Astrocyte of the cerebellum (primary cell): ENCODE measurements at regions not wholly inside any gene's neighbourhood (a gene's known extent, or its start where the extent isn't known, plus 50 kb on each side); places are given as distances from the start of the nearest gene placed in this dataset.

Experiments
- DNase-seq: peaks from one replicate; pipeline ENCODE4 v3.0.0-alpha.2; 2011; ENCODE audit warnings: low read depth
- H3K4me3 ChIP-seq: 2 replicates; pipeline ENCODE4 v1.5.1; 2011; ENCODE audit warnings: mild to moderate bottlenecking, low read depth, low read length, moderate library complexity
- in situ Hi-C: cut with HindIII; loops from 2 replicates; pipeline ENCODE4 v1.10.0; 2017; ENCODE audit warnings: low sequenced_read_pairs
- TF ChIP-seq, protein P1 (sequence below): IDR thresholded peaks from 2 replicates; pipeline ENCODE4 v1.5.1; 2012; ENCODE audit warnings: low read length, low read depth, moderate library complexity, mild to moderate bottlenecking; ENCODE audit errors: missing control alignments

DNA sequence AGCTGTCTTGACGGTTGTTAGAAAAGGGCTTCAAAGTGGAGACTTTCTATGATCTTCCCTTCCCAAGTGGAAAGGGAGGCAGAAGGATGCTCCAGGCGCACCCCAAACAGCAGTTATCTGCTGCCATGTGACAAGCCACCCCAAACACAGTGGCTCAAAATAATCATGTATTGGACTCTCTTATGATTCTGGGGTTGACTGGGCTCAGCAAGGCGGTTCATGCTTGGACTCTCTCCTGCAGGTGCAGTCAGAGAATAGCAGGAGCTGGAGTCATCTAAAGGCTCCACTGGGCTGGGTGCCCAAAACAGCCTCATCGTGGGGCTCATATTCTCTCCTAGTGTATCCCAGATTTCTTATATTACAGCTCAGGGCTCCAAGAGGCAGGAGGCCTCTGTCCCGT lies 177.6 kb upstream of the IER5L start:
- TF ChIP-seq, protein P1, sequence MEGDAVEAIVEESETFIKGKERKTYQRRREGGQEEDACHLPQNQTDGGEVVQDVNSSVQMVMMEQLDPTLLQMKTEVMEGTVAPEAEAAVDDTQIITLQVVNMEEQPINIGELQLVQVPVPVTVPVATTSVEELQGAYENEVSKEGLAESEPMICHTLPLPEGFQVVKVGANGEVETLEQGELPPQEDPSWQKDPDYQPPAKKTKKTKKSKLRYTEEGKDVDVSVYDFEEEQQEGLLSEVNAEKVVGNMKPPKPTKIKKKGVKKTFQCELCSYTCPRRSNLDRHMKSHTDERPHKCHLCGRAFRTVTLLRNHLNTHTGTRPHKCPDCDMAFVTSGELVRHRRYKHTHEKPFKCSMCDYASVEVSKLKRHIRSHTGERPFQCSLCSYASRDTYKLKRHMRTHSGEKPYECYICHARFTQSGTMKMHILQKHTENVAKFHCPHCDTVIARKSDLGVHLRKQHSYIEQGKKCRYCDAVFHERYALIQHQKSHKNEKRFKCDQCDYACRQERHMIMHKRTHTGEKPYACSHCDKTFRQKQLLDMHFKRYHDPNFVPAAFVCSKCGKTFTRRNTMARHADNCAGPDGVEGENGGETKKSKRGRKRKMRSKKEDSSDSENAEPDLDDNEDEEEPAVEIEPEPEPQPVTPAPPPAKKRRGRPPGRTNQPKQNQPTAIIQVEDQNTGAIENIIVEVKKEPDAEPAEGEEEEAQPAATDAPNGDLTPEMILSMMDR: no peak
- in situ Hi-C loops: no loop called here
- no peak for DNase-seq
- H3K4me3 ChIP-seq: no peak overlapping the region

GRCh38 chr9:129354498-129354897 lies 176.4 kb upstream of the IER5L start:
- TF ChIP-seq, protein P1: no peak
- DNase-seq: no peak
- in situ Hi-C loops: no loop called here
- H3K4me3 ChIP-seq: no peak overlapping the region

- H3K4me3 ChIP-seq: no peak overlapping the region
- in situ Hi-C loops: no loop called here
- DNase-seq: no peak
- TF ChIP-seq, protein P1: no peak
Measured at GRCh38 chr9:129353697-129354336, 175.8 kb upstream of the IER5L start.

DNA sequence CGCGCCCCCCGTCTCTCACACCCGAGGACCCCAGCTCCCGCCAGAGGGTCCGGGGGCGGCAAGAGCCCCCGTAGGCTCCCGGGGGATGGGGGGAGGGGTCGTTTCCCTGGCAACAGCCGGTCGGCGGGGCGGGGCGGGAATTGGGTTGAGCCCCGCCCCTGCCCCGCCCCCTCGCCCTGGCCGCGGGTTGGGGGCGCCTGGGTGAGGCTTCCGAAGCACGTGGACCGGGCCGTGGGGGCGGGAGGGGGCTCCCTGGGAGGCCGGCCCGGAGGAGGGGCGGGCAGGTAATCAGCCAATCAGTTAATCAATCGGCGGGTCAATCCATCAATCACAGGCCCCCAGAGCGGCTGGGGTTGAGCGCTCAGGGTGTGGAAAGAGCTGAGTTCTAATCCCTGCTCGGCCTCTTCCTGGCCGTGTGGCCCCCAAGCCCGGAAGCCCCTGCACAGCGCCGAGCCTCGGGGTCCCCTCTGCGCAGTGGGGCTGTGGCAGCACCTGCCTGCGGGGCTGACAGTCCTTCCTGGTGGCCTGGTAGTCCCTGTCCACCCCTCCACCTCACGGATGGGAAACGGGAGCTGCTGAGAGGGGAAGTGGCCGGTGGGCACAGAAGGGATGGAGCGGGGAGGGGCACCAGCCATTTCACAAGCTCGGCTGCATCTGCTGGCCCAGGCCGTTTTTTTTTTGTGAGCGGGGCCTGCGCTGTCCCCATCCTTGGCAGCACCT lies 174.2 kb upstream of the IER5L start:
- peak overlapping the region; percentile 35 for H3K4me3 ChIP-seq
- in situ Hi-C loops: no loop called here
- no peak for DNase-seq

DNA sequence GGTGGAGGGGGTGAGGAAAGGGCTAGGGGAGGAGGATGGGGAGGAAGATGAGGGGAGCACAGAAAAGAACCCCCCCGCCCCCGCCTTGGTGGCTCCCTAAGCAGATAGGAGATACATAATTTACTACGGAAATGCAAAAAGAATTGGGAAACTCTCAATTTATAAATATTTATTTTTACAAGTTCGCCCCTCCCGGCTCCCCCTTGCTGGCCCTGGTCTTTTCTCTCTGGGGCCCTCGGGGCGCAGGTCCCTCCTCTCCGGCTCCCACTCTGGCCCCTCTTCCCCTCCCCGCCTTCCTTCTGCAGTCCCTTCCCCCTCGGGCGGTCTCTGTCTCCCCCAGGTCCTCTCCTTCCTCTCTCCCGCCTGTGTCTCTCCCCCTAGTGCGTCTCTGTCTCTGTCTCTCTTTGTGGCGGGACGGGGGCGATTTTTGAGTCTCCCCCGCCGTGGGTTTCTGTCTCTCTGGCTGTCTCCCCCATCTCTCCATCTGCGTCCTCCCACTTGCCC lies 173.6 kb upstream of the IER5L start:
- peak overlapping the region; percentile 35 for H3K4me3 ChIP-seq
- in situ Hi-C loops: no loop called here
- TF ChIP-seq, protein P1: no peak
- no peak for DNase-seq

More for the DNA sequence above, 174.2 kb upstream of the IER5L start:
- TF ChIP-seq, protein P1: no peak

DNA sequence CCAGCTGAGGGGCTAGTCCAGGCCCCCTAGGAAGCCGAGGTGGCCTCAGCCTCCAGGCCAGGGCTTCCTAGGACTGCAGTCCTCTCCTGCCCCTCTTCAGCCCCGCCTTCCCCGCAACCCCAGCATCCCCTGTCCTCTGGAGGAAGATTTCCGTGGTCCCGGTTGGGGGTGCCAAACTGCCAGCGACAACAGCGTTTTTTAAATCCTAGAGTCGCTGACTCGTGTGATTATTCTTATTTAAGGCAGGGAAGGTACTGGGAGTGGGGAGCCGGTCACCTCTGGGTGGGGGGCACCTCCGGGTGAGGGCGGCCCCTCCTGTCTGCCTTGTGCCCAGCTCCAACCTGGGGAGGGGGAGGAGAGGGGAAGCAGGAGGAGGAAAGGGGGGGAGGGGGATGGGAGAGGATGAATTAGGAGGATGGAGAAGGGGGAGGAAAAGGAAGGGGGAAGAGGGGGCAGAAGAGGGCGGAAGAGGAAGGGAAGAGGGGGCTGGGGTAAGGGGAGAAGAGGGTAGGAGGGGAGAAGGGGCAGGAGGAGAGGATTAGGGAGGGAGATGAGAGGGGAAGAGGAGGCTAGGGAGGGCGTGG lies 173.1 kb upstream of the IER5L start:
- TF ChIP-seq, protein P1: no peak
- H3K4me3 ChIP-seq: no peak overlapping the region
- in situ Hi-C loops: no loop called here

More for the DNA sequence above, 173.1 kb upstream of the IER5L start:
- DNase-seq: no peak
